ENCODE measurements at regions not wholly inside any gene's neighbourhood (a gene's known extent, or its start where the extent isn't known, plus 50 kb on each side); places are given as distances from the start of the nearest gene placed in this dataset.

DNA sequence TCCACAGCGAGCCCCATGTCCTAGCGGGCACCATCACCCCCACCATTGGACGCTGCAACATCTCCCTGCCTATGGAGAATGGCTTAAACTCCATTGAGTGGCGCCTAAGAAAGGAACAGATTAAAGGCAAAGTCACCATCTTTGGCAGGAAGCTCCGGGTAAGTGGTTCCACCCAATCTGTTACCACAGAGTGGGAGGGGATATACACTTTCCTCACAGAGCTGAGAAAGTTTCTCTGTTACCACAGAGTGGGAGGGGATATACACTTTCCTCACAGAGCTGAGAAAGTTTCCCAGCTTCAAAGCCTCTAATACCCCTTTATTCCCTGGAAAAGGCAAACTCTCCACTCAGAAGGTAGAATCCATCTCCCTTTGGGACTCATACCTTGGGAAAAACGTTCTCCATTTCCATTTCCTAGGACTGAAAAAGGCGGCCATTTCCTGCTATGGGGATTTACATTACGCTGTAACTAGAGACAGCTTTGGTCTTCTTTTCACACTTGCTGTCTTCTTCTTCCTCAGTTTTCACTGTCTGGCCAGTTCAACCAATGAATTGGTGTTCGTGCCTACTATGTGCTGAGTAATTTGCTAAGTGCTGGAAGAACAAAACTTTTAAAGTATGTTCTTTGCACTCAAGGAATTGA lies 63.4 kb upstream of the WWC1 start:
- peak; percentile 20 for DNase-seq

DNA sequence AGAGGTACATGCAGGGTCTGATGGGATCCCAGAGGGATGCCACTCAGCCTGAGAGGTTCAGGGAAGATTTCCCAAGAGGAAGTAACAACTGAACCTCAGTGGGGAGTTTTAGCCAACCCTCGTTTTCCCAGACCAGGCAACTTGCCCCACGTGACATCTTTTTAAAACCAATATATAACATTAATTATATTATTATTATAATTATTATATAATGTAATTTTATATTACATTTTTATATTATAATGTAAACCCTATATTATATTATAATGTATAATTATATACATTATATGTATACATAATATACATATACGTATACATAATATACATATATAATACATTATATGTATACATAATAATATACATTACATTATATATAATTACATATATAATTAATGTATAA lies 62.8 kb upstream of the WWC1 start:
- DNase-seq, result no peak

DNA sequence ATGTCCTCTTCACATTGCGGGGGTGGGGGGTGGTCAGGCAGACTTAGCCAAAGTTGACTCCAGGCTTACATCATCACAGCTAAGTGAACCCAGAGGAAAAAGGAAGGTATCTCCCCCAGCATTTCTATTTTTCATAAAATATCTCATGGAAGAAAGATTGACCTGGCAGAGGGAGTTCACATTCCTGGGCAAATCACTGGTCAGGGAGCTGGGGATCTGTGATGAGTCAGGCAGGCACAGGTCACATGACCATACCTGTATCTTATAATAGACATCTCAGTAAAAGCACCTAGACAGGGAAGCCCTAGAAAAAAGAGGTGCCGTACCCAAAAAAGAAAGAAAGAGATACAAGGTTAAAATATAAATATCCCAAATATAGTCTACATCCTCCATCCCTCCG lies 57.3 kb upstream of the WWC1 start:
- DNase-seq, result no peak

DNA sequence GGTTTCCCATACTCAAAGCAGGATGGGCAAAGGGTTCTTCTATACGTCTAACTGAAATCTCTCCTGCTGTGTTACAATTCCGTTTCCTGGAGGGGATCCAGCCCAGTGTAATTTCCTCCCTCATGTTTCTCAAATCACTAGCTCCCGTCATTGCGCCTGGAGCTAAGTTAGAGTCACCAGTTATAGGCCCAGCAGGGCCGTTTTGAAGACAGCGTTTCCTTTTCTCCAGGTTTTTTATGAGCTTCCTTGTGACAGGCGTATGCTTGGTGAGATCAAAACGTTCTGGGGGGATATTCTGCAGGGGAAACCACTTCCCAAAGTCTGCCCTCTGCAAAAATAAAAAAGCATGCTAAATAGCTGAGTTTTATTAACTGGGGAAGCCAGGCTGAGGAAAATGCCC lies 53.0 kb upstream of the WWC1 start:
- DNase-seq, result no peak

DNA sequence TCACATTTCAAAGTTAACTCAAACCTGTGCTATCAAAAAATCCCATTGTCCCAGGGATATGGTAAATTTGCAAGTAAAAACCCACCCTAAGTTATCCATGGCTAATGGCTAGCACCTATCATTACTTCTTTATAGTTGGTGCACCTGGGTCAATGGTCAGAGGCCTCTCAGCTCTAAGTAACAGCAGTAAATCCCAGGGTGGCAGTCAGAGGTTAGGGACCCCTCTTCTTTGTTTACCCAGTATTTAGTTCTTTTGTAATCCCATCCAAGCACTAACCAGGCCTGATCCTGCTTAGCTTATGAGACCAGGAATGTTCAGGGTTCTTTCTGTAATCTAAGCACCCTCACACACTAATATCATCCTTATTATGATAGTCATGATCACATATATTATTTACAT lies 52.1 kb upstream of the WWC1 start:
- no peak for DNase-seq

Measured in activated CD8-positive, alpha-beta memory T cell treated with anti-CD3 and anti-CD28 coated beads, Interleukin-2, amount 50 U/mL, for 4 hours (primary cell).